ENCODE measurements at regions not wholly inside any gene's neighbourhood (a gene's known extent, or its start where the extent isn't known, plus 50 kb on each side); places are given as distances from the start of the nearest gene placed in this dataset.

DNA sequence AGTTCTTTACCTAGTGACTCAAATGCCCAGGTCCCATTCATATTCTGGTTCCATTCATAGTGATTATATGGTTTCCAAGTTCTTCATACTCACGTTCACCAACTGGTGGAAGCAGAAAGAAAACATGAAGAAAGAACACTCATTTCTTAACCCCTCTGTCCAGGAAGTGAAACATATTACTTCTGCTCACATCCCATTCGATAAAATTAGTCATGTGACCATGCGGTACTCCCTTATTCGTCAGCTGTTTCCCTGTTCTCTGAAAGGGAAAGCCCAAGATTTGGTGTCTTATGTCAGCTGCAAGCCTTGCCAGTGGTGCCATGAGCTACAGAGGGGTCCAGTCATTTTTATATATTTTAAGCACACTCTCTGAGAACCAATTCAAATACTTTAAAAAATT lies 387.0 kb upstream of the DMAC1 start:
- DNase-seq, result no peak

DNA sequence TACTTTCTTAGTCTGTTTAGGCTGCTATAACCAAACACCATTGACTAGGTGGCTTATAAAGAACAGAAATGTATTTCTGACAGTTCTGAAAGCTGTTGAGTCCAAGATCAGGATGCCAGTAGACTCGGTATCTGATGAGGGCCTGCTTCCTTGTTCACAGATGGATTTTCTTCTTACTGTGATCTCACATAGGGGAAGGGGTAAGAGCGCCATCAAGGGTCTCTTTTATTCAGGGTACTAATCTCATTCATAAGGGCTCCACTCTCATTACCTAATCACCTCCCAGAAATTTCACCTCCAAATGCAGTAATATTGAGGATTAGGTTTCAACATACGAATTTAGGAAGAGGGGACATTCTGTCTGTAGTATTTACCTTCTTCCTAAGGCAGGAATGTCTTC lies 384.0 kb upstream of the DMAC1 start:
- no peak for DNase-seq

DNA sequence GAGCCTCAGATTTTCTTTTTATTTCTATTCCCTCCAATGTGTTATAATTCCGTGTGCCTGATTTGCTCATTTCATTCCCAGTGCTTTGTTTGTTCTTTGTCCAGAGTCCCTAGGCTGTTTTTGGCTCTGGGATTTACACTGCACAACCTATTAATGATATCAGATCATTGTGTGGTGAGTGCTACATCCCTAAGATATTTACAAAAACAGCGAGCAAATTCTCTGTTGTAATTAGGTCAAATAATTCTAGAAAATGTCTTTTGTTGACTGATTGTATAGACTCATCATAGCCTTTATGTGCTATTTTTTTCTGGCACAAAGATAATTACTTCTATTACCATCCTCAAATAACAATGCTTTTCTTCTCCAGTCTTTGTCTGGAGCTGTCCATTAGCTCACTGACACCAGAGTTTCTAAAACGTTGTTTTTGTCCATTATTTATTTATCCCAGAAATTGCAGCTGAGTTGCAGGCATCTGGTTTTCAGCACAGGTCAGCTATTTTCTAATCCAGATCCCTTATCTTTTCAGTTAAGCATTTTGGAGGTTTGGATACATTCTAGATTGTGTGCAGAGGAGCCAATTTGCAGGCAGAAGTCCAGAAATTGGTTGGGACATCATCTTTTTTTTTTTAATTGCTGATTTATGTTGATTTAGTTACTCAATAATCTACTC lies 379.9 kb upstream of the DMAC1 start:
- no peak for DNase-seq

DNA sequence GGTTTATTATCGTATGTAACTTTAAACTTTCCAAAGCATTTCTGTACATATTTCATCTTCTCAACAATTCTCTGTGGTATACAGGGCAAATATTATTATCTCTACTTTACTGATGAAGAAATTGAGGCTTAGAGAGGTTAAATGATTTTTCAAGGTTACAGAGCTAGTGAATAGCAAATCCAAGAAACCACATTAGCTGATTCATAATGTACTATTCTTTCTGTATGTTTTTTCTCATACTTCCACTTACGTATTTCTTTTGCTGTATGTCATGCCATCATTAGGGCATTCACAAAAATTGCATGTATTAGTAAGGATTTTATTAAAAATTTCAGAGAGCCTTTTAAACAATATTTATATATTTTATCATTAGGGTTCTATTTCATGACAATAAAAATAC lies 372.4 kb upstream of the DMAC1 start:
- no peak for DNase-seq

DNA sequence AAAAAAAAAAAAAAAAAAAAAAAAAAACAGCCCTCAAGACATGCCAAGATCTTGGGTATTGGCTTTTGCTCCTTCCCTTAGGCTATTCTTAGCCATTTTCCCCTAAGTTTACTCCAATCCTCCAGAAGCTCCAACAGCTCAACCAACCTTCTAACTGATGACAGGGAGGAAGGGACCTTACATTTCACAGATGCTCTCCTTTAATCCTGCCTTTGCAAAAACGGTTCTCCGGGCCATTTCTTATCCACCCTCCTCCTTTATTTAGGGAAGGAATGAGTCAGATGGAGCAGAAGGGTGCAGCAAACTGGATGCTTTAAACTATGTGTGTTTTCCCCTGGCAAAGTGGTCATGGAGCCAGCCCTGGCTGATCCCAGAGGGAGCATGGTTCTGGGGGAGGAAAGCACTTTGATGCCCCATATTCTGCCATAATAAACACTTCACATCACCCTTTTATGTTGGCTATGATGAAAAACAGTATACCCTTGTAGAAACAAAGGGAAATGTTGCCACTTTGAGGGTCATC lies 369.4 kb upstream of the DMAC1 start:
- no peak for DNase-seq

- no peak for DNase-seq
Measured at GRCh38 chr9:8160787-8161186, 361.2 kb upstream of the DMAC1 start.

GRCh38 chr9:8158574-8158973 lies 359.0 kb upstream of the DMAC1 start:
- DNase-seq, result no peak

DNA sequence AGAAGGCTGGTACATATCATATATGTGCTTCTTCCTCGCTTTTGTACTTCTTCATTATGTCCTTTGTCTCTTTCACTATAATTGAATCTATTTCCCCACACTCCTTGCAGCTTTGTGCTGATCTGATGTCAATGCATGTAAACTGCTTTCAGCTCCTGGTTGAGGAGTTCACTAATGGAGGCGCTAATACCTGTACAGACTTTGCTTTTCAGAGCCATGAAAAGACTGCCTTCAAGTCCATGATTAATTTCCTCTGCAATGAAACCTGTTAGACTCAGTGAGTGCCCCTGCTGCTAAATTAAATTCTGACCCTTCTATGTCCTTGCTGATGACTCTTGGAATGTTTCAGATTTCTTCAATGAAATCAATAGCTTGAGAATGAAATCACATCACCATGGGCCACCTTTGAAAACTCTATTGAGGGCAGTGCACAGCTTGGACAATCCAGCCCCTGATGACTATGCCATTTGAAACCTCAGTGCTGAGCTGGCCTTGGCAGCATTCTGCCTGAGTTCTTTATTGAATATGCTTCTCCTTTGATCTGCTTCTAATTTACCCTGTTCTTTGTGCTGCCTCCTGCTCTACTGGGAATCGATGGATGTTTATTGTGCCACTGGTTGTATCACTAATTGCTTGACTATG lies 358.2 kb upstream of the DMAC1 start:
- DNase-seq, result no peak

DNA sequence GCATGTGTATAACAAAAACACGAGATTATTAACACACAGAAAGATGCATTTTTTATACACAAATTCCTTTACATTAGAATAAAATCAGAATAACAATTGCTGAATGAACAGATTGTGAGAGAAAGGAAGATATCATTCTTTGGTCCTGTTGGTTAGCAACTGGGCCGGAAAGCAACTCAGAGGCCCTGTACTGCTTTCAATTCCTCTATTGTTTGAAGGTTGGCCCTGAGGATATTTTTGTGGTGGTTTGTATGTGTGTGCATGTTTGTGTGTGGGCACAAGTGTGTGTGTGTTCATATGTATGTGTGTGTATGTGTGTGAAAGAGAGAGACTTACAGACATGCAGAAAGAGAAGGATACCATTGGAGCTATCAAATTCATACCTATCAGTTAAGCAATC lies 356.8 kb upstream of the DMAC1 start:
- DNase-seq, result no peak

GRCh38 chr9:8155706-8156105 lies 356.1 kb upstream of the DMAC1 start:
- DNase-seq, result no peak

DNA sequence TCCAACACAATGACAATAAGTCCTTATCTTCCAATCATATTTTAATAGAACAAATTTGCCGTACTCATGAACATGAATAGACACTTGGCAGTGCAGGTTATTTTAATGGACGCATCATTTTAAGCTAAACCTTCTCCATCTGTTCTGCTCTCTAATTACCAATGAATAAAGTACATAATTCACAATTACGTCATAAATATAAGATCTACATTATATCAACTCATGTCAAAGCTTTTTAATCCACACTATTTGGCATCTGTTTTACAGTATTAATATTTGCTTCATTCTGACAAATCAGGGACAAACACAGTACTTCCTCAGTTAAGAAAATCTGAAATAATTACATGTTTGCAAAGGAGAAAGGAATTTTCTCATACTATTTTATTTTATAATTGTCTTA lies 344.1 kb upstream of the DMAC1 start:
- no peak for DNase-seq

DNA sequence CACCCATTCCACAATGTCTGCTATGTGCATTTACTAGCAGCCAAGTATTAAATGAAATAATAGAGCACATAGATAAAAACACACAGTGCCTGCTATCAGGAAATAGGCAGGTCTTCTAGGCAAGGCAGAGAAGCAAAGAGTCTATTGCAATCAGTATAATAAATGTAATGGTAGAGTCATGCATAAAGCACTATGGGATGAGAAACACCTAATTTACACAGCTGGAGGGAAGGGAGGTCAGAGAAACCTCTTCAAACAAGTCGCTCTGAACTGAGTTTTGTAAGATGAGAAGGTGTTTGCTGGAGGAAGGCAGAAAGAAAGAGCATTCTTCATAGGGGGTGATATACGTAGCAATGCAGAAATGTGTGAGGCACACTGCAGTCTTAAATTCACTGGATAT lies 341.0 kb upstream of the DMAC1 start:
- no peak for DNase-seq

- no peak for DNase-seq
Measured at GRCh38 chr9:8139756-8140155, 340.2 kb upstream of the DMAC1 start.

GRCh38 chr9:8136477-8136876 lies 336.9 kb upstream of the DMAC1 start:
- DNase-seq, result no peak

DNA sequence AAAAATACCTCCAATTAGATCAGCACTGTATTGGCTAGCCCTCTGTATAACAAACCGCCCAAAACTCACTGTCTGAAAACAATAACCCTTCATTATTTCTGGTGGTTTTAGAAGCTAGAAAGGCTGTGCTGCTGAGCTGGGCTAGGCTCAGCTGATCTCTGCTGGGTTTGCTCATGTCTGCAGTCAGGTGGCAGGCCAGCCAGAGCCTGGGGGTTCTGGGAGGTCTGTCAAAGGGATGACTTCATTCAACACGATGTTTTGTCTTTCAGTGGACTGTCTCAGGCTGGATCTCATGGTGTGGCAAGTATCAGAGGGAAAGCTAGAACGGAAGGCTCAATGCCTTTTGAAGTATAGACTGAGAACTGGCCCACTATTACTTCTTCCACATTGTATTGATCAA lies 335.1 kb upstream of the DMAC1 start:
- no peak for DNase-seq

DNA sequence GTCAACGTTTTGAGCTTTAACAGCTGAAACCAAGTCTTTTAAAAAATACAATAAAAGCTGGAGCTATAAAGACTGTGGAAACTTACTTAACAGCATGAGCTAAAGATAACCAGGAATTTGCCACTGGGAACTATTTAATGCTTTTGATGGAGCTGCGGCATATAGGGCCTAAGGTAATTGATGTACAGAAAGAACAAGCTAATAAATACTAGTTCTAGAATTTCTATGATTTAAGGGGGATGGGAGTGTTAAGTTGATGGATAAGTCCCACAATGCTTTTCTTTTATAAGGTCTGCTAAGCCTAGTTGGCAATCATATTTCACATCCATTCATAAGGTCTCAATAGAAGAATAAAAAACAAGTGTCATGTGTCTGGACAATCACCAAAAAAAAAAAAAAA lies 334.0 kb upstream of the DMAC1 start:
- DNase-seq, result no peak

DNA sequence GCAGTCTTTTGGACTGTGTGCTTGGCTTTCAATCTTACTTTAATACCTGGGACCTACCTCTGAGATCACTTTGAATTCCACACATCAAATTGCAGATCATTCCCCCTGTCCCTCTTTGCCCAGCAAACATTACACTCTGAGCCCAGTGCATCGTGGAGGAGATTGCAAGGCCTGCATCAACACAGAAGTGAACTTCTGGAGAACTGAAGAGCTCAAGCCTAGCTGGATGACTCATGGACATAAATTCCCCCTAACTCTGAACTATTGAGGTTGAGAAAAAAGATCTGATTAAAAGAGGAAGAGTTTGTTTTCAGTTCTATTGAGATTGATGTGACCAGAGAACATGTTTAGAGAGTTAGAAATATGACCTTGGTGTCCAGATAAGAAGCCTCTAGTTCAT lies 316.0 kb upstream of the DMAC1 start:
- no peak for DNase-seq

- no peak for DNase-seq
Measured at GRCh38 chr9:8114826-8115225, 315.2 kb upstream of the DMAC1 start.

DNA sequence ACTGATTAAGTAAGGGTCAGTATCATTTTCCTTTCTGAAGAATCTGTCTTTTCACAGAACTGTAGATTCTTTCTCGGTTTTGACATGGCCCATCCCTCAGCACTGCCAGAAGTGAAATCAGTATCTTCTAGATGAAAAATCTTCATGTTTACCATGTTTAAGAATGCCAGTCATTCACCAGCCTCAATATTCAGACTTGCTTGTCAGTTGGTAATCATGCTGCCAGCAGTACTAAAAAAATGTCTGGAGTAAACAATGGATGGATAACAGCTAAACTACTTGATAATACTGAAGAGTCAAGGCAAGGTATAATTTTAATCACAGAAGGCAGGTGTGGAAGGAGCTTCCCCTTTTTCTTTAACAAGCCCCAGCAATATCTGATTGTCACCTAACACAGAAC lies 306.8 kb upstream of the DMAC1 start:
- no peak for DNase-seq

DNA sequence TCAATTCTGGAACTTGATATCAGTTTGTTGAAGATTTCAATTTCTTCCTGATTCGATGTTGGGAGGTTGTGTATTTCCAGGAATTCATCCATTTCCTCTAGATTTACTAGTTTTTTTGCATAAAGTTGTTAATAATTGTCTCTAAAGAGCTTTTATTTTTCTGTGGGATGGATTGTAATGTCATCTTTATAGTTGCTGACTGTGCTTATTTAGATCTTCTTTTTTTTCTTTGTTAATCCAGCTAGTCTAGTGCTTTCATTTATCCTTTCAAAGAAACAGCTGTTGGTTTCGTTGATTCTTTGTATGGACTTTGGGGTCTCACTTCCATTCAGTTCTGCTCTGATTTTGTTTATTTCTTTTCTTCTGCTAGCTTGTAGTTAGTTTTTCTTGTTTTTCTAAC lies 302.0 kb upstream of the DMAC1 start:
- DNase-seq, result no peak

- no peak for DNase-seq
Measured at GRCh38 chr9:8096091-8096490, 296.5 kb upstream of the DMAC1 start.

GRCh38 chr9:8095672-8096086 lies 296.1 kb upstream of the DMAC1 start:
- DNase-seq, result no peak

DNA sequence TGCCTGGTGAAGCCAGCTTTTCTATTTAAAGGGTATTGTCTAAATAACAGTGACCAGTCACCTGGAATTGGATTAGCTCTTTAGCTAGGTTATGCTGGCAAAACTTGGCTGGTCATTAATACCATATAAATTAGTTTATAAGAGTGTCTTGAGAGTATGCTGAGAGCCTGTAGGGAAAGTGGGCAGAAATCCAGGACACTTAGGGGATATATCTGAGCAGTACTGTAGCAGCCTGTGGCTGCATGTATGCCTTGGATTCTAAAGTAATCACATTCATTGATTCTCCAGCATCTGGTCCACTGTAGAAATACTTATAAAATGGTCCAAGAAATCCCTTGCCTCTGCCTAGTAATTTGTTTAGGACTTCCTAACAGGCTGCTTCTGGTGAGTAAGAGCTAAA lies 288.9 kb upstream of the DMAC1 start:
- DNase-seq, result no peak

GRCh38 chr9:8085986-8086385 lies 286.4 kb upstream of the DMAC1 start:
- no peak for DNase-seq

GRCh38 chr9:8078641-8079140 lies 279.1 kb upstream of the DMAC1 start:
- DNase-seq, result no peak

Data from activated gamma-delta T cell (primary cell).